Left cardiac atrium (tissue), 4 donors: ENCODE measurements at regions not wholly inside any gene's neighbourhood (a gene's known extent, or its start where the extent isn't known, plus 50 kb on each side); places are given as distances from the start of the nearest gene placed in this dataset.

Experiments
- ATAC-seq, 2 donors: fragments of 200-7000 bp; cut with Tn5 transposase; one replicate each; pipeline ENCODE4 v1.9.1; 2020; ENCODE audit warnings: mild to moderate bottlenecking in 2 of 2, moderate library complexity in 2 of 2
- DNase-seq: peaks from one replicate; pipeline ENCODE4 v3.0.0-alpha.2; 2020
- intact Hi-C, 2 donors: fragments of 100-400 bp; cut with DNase I; formaldehyde crosslinking; loops; one replicate each; pipeline versions ENCODE4 v1.14.1 to v1.15.1; 2022 to 2023
- donor health status: DM: no; HTN: yes; CAD: no.
- donor health status: DM: no; HTN: yes; CAD: no; lungs with severe emphysema.
- donor health status: DM: yes; HTN: yes; CAD: no.
- donor health status: Dilated cardiomyopathy.

DNA sequence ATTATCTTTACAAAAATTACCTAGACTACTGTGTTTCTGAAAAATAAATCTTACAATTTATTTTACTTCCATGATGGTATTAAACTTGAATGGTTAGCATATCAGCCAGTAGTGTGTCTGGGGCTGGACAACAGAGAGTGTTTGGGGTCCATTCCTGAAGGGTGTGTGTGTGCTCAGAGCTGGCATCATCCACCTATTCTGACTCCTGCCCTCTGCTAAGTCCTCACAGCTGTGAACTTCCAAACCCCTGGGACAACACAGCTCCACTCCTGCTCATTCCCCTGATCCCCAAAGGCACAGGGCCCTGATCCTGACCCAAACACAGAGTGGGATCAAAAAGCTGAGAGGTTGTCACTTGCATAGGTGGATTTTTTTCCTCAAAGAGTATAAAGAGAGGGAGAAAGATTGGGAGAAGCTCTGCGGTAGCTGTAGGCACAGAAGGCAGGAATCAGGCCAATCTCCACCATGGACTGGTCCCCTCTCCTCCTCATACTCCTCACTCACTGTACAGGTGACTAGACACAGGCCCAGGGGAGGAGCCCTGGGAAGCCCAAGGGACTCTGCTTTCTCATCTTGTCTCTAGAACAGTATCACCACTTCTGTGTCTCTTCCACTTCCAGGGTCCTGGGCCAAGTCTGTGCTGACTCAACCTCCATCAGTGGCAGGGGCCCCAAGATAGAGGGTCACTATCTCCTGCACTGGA, 55.7 kb upstream of the TOP3B start:
- peak in 1 of 2 donors; percentile 19 for ATAC-seq
- intact Hi-C loops: no loop called here
- DNase-seq: no peak

DNA sequence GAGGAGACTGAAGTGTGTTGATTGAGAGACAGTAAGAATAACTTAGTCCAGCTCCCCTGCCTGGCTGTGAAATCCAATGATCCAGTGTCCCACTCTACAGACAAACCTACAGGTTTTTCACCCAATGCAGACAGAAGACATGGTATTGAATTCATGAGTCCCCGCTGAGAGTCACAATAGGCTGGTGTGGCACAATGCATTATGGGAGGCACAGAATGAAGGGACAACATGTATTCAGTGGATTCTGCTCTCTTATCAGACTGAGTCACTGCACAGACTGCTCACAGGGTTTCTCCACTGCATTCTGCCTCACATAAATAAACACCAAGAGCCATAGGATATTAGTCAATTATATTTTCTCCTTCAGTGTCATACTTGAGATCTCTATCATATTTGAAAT, 55.2 kb upstream of the TOP3B start:
- intact Hi-C loops: no loop called here
- ATAC-seq (peak in 1 of 2 donors; percentile 56), DNase-seq (no peak)

DNA sequence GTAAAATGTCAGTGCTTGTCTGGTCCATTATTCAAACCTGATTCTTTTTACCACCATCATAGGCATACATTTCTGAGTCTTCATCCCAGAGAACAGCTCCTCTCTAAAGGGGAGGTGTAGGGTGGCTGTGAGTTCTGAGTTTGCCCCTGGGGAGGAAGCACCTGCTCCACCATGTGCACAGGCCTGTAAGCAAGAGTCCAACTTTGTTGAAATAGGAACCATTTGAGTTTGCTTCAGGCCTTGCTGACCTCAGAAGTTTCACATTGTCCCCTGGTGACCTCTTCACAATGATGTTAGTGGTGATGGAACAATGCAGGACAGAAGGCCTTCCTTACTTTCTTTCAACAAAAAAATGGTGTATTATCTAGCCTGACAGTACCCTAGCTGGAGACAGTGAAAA, 54.6 kb upstream of the TOP3B start:
- DNase-seq (no peak), ATAC-seq (no peak)
- intact Hi-C loops: no loop called here

DNA sequence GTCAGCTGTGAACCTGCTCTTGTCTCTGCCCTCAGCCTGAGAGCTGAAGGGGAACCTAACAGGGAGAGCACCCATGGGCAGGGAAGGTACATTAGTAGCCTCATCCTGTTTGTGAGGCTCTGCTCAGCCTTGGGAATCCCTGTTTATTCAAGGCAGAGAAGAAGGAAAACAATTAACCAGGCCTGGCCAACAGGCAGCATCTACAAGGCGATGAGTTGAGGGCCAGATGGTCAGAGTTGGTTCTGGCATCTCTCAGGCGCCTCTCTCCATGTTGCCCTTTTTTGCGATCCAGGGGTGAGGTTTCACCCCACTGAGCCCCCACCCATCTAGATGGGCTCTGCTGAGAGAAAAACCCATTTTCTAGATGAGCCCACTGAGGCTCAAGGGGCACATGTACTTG, 54.0 kb upstream of the TOP3B start:
- intact Hi-C loops: no loop called here
- no peak for DNase-seq
- no peak for ATAC-seq

DNA sequence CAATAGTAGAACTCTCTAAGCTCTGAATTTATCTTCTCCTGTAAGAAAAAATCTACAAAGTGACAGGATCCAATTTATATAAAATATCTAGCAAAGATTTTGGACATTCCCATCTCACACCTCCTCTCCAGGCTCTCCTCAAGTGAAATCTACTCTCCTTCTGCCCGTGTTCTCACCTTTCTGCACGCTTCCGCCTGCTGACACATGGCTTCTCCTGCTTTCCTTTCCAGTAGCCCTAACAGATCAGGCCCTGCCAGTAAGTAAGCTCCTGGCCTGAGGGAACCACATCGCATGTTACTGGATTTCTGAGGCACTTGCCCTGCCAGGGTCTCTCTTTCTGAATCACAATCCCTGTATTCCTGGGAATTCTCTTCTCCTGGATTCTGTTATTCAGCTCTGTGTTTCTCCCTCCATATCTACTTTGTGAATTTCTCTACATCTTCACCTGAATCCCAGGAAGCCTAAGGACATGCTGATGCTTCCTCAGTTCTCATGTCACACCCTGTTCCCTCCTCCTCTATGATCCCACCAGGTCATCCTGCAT, 53.3 kb upstream of the TOP3B start:
- intact Hi-C loops: no loop called here
- ATAC-seq (no peak), DNase-seq (no peak)

DNA sequence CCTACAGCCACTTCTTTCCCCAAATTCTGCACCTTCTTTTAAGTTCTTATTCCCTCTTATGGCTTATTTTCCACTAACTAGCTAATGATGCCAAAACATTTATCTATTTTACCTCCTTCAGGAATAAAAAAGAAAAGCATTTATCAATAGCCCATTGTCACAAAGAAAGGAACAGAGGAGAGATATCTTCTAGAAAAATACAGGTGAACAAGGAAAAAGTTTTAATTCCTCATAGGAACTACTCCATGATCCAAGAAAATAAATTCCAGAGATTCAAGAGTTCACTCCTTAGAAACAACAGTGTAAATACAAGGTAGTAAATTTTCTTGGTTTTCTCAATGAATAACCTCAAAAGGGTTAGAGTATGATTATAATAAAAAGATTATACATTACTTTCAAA, 52.6 kb upstream of the TOP3B start:
- intact Hi-C loops: no loop called here
- ATAC-seq (no peak), DNase-seq (no peak)

DNA sequence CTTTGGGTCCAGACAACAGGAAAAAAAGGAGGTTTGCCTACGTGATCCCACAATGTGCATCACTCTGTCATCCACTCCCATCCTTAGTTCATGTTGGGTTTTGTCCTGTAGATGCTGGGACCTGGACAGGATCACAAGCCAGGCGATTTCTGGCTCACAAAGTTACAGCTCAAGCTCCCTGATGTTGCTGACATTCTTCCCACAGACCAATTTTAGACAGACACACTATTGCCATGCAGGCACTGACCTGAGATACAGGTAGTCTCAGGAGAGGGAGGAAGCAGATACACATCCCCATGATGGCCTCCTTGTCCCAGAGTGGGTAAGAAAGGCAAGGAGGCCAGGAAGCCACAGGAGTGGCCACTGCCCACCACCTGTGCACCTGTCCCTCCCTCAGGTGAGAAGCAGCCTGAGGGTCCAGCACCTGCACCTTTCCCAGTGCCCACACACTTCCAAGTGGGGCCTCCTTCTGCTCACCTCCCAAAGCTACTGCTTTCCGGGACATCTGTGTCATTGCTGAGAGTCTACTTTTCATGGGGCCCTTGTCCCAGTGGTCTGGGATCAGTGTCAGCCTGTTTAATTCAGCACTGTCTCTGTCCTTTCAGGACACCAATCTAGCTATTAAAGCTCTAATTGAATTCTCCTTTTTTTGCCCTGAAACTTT, 52.0 kb upstream of the TOP3B start:
- intact Hi-C loops: no loop called here

DNA sequence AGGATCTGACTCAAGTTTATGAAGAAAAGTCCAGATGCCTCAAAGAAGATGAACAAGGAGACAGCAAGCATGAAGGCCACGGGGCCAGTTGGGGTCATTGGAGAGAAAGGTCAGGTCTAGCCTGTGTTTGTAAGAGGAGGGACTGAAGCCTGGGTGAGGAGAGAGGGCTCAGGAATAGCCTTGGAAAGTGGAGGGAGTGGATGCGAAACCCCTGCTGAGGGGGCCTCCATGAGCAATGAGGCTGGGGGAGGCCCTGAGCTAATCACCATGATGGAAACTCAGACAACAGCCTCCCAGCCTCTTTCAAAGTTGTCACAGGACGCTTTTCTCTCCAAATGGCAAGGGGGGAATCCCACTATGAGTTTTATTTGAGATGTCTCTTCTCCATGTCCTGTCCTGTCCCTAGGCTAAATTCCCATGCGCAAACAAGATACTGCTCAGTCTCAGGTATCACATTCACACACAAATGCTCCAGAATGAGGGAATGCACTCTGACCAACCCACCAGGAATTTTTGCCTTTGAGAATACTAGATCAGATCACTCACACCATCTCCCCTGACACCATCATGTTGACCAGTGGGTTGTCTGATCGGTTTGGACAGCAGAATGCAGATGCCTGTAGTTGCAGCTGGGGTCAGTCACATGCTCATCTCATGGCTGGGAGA, 51.3 kb upstream of the TOP3B start:
- no peak for DNase-seq
- intact Hi-C loops: no loop called here
- no peak for ATAC-seq

More for the DNA sequence above, 52.0 kb upstream of the TOP3B start:
- ATAC-seq: no peak
- no peak for DNase-seq

DNA sequence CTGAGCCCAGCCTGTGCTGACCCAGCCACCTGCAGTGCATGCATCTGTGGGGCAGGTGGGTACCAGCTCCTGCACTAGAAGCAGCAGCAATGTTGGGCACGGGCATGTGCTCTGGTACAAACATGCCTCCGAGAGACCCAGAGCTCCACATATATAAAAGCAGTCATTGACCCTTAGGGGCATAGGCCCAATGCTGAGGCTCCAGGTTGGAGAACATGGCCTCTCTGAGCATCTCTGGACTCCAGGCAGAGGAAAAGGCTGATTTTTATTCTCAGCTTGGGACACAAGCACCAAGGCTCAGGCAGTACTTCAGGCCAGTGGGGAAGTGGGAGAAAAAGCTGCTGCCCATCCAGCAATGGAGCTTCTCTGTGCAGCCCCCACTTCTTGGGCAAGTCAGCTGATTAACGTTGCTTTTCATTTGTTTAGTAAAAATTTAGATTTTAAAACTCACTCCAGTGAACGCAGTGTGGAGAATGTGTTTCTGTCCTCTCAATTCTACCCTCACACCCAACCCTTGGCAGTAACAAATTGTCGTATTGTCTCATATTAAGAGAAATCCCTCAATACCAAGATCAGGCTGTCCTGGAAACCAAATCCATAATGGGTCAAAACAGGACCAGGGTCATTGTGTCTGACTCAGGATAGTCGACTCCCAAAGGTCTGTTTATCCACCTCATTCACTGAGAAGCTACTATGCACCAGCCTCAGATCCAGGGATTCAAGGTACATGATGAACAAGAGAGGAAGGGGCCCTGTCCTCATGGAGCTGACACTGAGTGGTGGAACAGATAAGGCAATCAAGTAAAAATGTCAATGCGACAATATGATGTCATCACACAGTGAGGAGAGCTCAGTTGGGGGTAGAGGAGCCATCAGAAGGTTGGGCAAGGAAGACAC, 50.6 kb upstream of the TOP3B start:
- ATAC-seq (no peak), DNase-seq (no peak)
- intact Hi-C loops: no loop called here

DNA sequence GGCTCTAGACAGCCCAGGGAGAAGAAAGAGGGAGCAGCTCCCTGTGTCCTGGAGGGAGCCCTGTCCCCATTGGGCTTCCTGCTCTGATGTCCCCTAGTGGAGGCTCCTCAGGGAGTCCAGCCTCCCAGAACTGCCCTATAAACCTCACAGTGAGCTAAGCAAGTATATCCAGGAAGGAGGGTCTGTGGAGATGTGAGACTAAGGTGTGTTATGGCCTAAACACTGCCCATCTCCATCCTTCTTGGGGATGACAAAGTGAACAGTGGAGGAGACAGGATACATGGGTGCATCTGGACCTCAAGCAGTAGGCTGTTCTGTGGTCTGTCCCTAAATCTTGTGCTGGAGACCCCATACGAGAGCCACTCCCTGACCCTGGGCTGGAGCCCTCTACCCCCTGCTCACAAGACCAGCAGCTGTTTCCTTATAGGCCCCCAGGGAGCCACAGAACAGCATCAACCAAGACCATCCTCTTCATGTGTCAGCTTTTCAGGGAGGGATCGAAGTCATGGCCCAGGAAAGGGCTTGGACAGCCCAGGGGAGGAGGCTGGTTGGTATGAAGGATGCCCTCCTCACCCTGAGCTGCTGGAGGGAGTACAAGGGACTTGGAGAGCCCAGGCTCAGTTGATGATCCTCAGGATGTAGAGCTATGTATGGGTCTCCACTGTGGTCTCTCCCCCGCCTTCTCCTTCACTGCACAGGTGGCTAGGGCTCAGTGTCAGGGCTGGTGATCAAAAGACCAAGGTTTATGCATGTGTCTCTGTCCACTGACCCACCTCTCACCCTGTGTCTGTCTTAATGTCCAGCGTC, 49.7 kb upstream of the TOP3B start:
- intact Hi-C loops: no loop called here
- DNase-seq (no peak), ATAC-seq (no peak)
